ENCODE measurements at regions not wholly inside any gene's neighbourhood (a gene's known extent, or its start where the extent isn't known, plus 50 kb on each side); places are given as distances from the start of the nearest gene placed in this dataset.

GRCh38 chr3:14346642-14347041, 55.8 kb upstream of the SLC6A6 start:
- TF ChIP-seq, protein P1, sequence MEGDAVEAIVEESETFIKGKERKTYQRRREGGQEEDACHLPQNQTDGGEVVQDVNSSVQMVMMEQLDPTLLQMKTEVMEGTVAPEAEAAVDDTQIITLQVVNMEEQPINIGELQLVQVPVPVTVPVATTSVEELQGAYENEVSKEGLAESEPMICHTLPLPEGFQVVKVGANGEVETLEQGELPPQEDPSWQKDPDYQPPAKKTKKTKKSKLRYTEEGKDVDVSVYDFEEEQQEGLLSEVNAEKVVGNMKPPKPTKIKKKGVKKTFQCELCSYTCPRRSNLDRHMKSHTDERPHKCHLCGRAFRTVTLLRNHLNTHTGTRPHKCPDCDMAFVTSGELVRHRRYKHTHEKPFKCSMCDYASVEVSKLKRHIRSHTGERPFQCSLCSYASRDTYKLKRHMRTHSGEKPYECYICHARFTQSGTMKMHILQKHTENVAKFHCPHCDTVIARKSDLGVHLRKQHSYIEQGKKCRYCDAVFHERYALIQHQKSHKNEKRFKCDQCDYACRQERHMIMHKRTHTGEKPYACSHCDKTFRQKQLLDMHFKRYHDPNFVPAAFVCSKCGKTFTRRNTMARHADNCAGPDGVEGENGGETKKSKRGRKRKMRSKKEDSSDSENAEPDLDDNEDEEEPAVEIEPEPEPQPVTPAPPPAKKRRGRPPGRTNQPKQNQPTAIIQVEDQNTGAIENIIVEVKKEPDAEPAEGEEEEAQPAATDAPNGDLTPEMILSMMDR (IDR thresholded peaks at IDR 0.05) = no peak
- TF ChIP-seq POLR2A (IDR thresholded peaks at IDR 0.05) = no peak
